ENCODE measurements at regions not wholly inside any gene's neighbourhood (a gene's known extent, or its start where the extent isn't known, plus 50 kb on each side); places are given as distances from the start of the nearest gene placed in this dataset.

GRCh38 chr20:1792274-1792673 lies 102.9 kb upstream of the SIRPA start:
- ChIA-PET POLR2A (no interaction called here), CTCF (interaction anchor here (1.1 to 2.2 kb wide), 2 partner anchors 15 kb away, joined by 5 to 13 read pairs; no protein-coding TSS in a partner anchor)
- Mint-ChIP-seq H3K9me3 (no peaks in the 10 kb centered on the region), H3K27me3 (peaks cover 17% of the 10 kb centered on the region), H3K4me1 (ENCODE audit: low read depth) (no peaks in the 10 kb centered on the region), H3K27ac (no peak overlapping the region), H3K4me3 (no peak overlapping the region), H3K36me3 (ENCODE audit: low read depth) (no peaks in the 10 kb centered on the region)
- DNase-seq: no peak
- intact Hi-C loops (cut with micrococcal nuclease): no loop called here
- no peak for TF ChIP-seq CTCF (IDR thresholded peaks at IDR 0.05)
- ATAC-seq: no peak

GRCh38 chr20:1790386-1790785 lies 104.8 kb upstream of the SIRPA start:
- Mint-ChIP-seq H3K4me3 (no peak overlapping the region), H3K27ac (no peak overlapping the region), H3K27me3 (peaks cover 29% of the 10 kb centered on the region), H3K9me3 (no peaks in the 10 kb centered on the region), H3K4me1 (ENCODE audit: low read depth) (no peaks in the 10 kb centered on the region), H3K36me3 (ENCODE audit: low read depth) (no peaks in the 10 kb centered on the region)
- intact Hi-C loops (cut with micrococcal nuclease): no loop called here
- CTCF ChIA-PET: interaction anchor here (1.0 to 2.2 kb wide), 3 partner anchors 9 to 26 kb away, joined by 3 to 13 read pairs (median 4); no protein-coding TSS in a partner anchor
- POLR2A ChIA-PET: interaction anchor here (0.5 to 1.0 kb wide), 3 partner anchors 22 to 197 kb away, joined by 3 read pairs; no protein-coding TSS in a partner anchor
- no peak for TF ChIP-seq CTCF (IDR thresholded peaks at IDR 0.05)
- DNase-seq (no peak), ATAC-seq (no peak)

GRCh38 chr20:1788044-1788443 lies 107.2 kb upstream of the SIRPA start:
- no peak overlapping the region for H3K4me3 Mint-ChIP-seq
- H3K36me3 Mint-ChIP-seq (ENCODE audit: low read depth): no peaks in the 10 kb centered on the region
- H3K9me3 Mint-ChIP-seq: no peaks in the 10 kb centered on the region
- H3K4me1 Mint-ChIP-seq (ENCODE audit: low read depth): no peaks in the 10 kb centered on the region
- DNase-seq: no peak
- ChIA-PET POLR2A (no interaction called here), CTCF (interaction anchor here (1.6 to 5.3 kb wide), 2 partner anchors 11 to 12 kb away, joined by 4 to 26 read pairs; no protein-coding TSS in a partner anchor)
- intact Hi-C loops (cut with micrococcal nuclease): no loop called here
- no peak overlapping the region for H3K27ac Mint-ChIP-seq
- no peak for TF ChIP-seq CTCF (IDR thresholded peaks at IDR 0.05)
- peaks cover 28% of the 10 kb centered on the region for H3K27me3 Mint-ChIP-seq
- ATAC-seq: no peak

GRCh38 chr20:1786486-1786885 lies 108.7 kb upstream of the SIRPA start:
- Mint-ChIP-seq H3K4me3 (no peak overlapping the region), H3K27ac (no peak overlapping the region), H3K27me3 (peaks cover 30% of the 10 kb centered on the region), H3K9me3 (no peaks in the 10 kb centered on the region), H3K36me3 (ENCODE audit: low read depth) (no peaks in the 10 kb centered on the region), H3K4me1 (ENCODE audit: low read depth) (no peaks in the 10 kb centered on the region)
- DNase-seq (no peak), ATAC-seq (no peak)
- ChIA-PET CTCF (interaction anchor here (0.7 to 5.3 kb wide), 2 partner anchors 9 to 22 kb away, joined by 3 to 26 read pairs; no protein-coding TSS in a partner anchor), POLR2A (no interaction called here)
- no peak for TF ChIP-seq CTCF (IDR thresholded peaks at IDR 0.05)
- intact Hi-C loops (cut with micrococcal nuclease): no loop called here

- CTCF ChIA-PET: interaction anchor here (5.3 kb wide), 1 partner anchor 7 kb away, joined by 26 read pairs; no protein-coding TSS in a partner anchor
- peaks cover 29% of the 10 kb centered on the region for H3K27me3 Mint-ChIP-seq
Observed at GRCh38 chr20:1784586-1784985, 110.6 kb upstream of the SIRPA start.

More at GRCh38 chr20:1784586-1784985, 110.6 kb upstream of the SIRPA start:
- Mint-ChIP-seq H3K36me3 (ENCODE audit: low read depth) (no peaks in the 10 kb centered on the region), H3K4me1 (ENCODE audit: low read depth) (no peaks in the 10 kb centered on the region), H3K9me3 (no peaks in the 10 kb centered on the region), H3K27ac (no peak overlapping the region), H3K4me3 (no peak overlapping the region)
- DNase-seq (no peak), ATAC-seq (no peak)
- intact Hi-C loops (cut with micrococcal nuclease): no loop called here
- TF ChIP-seq CTCF (IDR thresholded peaks at IDR 0.05): no peak
- POLR2A ChIA-PET: no interaction called here

All from activated CD8-positive, alpha-beta T cell treated with anti-CD3 and anti-CD28 coated beads for 36 hours (primary cell).